ENCODE measurements at regions not wholly inside any gene's neighbourhood (a gene's known extent, or its start where the extent isn't known, plus 50 kb on each side); places are given as distances from the start of the nearest gene placed in this dataset.

GRCh38 chr20:57787990-57788781, 78.4 kb upstream of the PMEPA1 start:
- TF ChIP-seq CTCF (IDR thresholded peaks at IDR 0.05 in 8 of 11, conservative IDR thresholded peaks at IDR 0.05 in 3 of 11) (no peak), POLR2A (IDR thresholded peaks at IDR 0.05) (no peak)
